SK-N-SH treated with all-trans-retinoic acid at 6 μM for 48 hours (cell line): ENCODE measurements at regions not wholly inside any gene's neighbourhood (a gene's known extent, or its start where the extent isn't known, plus 50 kb on each side); places are given as distances from the start of the nearest gene placed in this dataset.

ENCODE experiments used
- ATAC-seq: fragments of 200-7000 bp; cut with Tn5 transposase; 3 replicates; pipeline ENCODE4 v1.9.1; 2020; ENCODE audit warnings: mild to moderate bottlenecking, moderate library complexity
- ARNTL ChIP-seq: fragments of 450-650 bp; formaldehyde crosslinking; IDR thresholded peaks from 2 replicates; pipeline ENCODE4 v1.5.0; 2020; ENCODE audit warnings: low read depth, mild to moderate bottlenecking, moderate library complexity, borderline replicate concordance
- BACH2 ChIP-seq: fragments of 250-450 bp; sonication (Bioruptor Pico); IDR thresholded peaks from 2 replicates; pipeline ENCODE4 v1.9.0; 2021; ENCODE audit warnings: mild to moderate bottlenecking, borderline replicate concordance
- CREB5 ChIP-seq: fragments of 250-450 bp; sonication (Bioruptor Pico); IDR thresholded peaks from 2 replicates; pipeline ENCODE4 v1.5.1; 2020; ENCODE audit warnings: low read depth, mild to moderate bottlenecking, moderate library complexity
- CSDC2 ChIP-seq: fragments of 250-450 bp; sonication (Bioruptor Pico); IDR thresholded peaks from 2 replicates; pipeline ENCODE4 v1.5.0; 2020; ENCODE audit warnings: mild to moderate bottlenecking, moderate library complexity
- CSRNP3 ChIP-seq: fragments of 250-450 bp; sonication (Bioruptor Pico); IDR thresholded peaks from 2 replicates; pipeline ENCODE4 v1.5.1; 2021; ENCODE audit warnings: mild to moderate bottlenecking, moderate library complexity
- ESRRG ChIP-seq: fragments of 250-450 bp; sonication (Bioruptor Pico); IDR thresholded peaks from 2 replicates; pipeline ENCODE4 v1.6.1; 2021; ENCODE audit warnings: mild to moderate bottlenecking
- GLIS3 ChIP-seq: fragments of 250-450 bp; sonication (Bioruptor Pico); IDR thresholded peaks from 2 replicates; pipeline ENCODE4 v1.5.0; 2020; ENCODE audit warnings: mild to moderate bottlenecking, moderate library complexity
- ISL1 ChIP-seq: fragments of 250-450 bp; sonication (Bioruptor Pico); IDR thresholded peaks from 2 replicates; pipeline ENCODE4 v2.1.2; 2022; ENCODE audit warnings: mild to moderate bottlenecking, moderate library complexity
- OSR1 ChIP-seq: fragments of 250-450 bp; sonication (Bioruptor Pico); IDR thresholded peaks from 2 replicates; pipeline ENCODE4 v1.8.0; 2022; ENCODE audit warnings: moderate library complexity, mild to moderate bottlenecking, inconsistent platforms
- PPARA ChIP-seq: fragments of 250-450 bp; sonication (Bioruptor Pico); IDR thresholded peaks from 2 replicates; pipeline ENCODE4 v1.5.0; 2020; ENCODE audit warnings: mild to moderate bottlenecking, borderline replicate concordance
- RARB ChIP-seq: fragments of 250-450 bp; sonication (Bioruptor Pico); IDR thresholded peaks from 2 replicates; pipeline ENCODE4 v1.8.0; 2021; ENCODE audit warnings: mild to moderate bottlenecking, moderate library complexity
- SNAI2 ChIP-seq: fragments of 250-450 bp; sonication (Bioruptor Pico); IDR thresholded peaks from 2 replicates; pipeline ENCODE4 v1.5.0; 2020; ENCODE audit warnings: mild to moderate bottlenecking, moderate library complexity
- TCF4 ChIP-seq: fragments of 250-450 bp; sonication (Bioruptor Pico); IDR thresholded peaks from 2 replicates; pipeline ENCODE4 v1.8.0; 2021; ENCODE audit warnings: mild to moderate bottlenecking, moderate library complexity, borderline replicate concordance
- TOX ChIP-seq: fragments of 250-450 bp; sonication (Bioruptor Pico); IDR thresholded peaks from 2 replicates; pipeline ENCODE4 v1.8.0; 2021; ENCODE audit warnings: mild to moderate bottlenecking, moderate library complexity, borderline replicate concordance
- ZC3H10 ChIP-seq: fragments of 250-450 bp; sonication (Bioruptor Pico); IDR thresholded peaks from 2 replicates; pipeline ENCODE4 v1.5.1; 2021; ENCODE audit warnings: mild to moderate bottlenecking, moderate library complexity
- ZFP3 ChIP-seq: fragments of 250-450 bp; sonication (Bioruptor Pico); IDR thresholded peaks from 2 replicates; pipeline ENCODE4 v1.5.0; 2020; ENCODE audit warnings: mild to moderate bottlenecking, moderate library complexity
- ZFP30 ChIP-seq: fragments of 450-650 bp; formaldehyde crosslinking; IDR thresholded peaks from 2 replicates; pipeline ENCODE4 v1.5.0; 2022; ENCODE audit warnings: mild to moderate bottlenecking, moderate library complexity
- ZNF565 ChIP-seq: fragments of 450-650 bp; formaldehyde crosslinking; conservative IDR thresholded peaks from 2 replicates; pipeline ENCODE4 v1.5.0; 2020; ENCODE audit warnings: low read depth, mild to moderate bottlenecking, moderate library complexity
- ZNF70 ChIP-seq: fragments of 450-650 bp; formaldehyde crosslinking; IDR thresholded peaks from 2 replicates; pipeline ENCODE4 v1.5.0; 2020; ENCODE audit warnings: mild to moderate bottlenecking, moderate library complexity
- ZNF8 ChIP-seq: fragments of 450-650 bp; formaldehyde crosslinking; IDR thresholded peaks from 2 replicates; pipeline ENCODE4 v1.5.0; 2020; ENCODE audit warnings: mild to moderate bottlenecking, moderate library complexity
- TF ChIP-seq, protein P1 (sequence below): fragments of 250-450 bp; sonication (Bioruptor Pico); IDR thresholded peaks from 2 replicates; pipeline ENCODE4 v1.8.0; 2021; ENCODE audit warnings: low read depth, mild to moderate bottlenecking, moderate library complexity, borderline replicate concordance
- TF ChIP-seq, protein P2 (sequence below): fragments of 250-450 bp; sonication (Bioruptor Pico); IDR thresholded peaks from 2 replicates; pipeline ENCODE4 v1.5.0; 2020; ENCODE audit warnings: mild to moderate bottlenecking, moderate library complexity
- TF ChIP-seq, protein P3 (sequence below): fragments of 250-450 bp; sonication (Bioruptor Pico); IDR thresholded peaks from 2 replicates; pipeline ENCODE4 v1.8.0; 2020; ENCODE audit warnings: mild to moderate bottlenecking, moderate library complexity, borderline replicate concordance

GRCh38 chr3:59308684-59309083 is 258.9 kb upstream of the CFAP20DC start (continued):
- no peak for TF ChIP-seq SNAI2 (CRISPR knock-in tag)
- no peak for TF ChIP-seq PPARA (CRISPR knock-in tag)
- no peak for TF ChIP-seq ZFP3 (CRISPR knock-in tag)

- no peak for ATAC-seq
- TF ChIP-seq ZNF565 (CRISPR knock-in tag): no peak
- TF ChIP-seq ZNF8 (CRISPR knock-in tag): no peak
- TF ChIP-seq TCF4 (CRISPR knock-in tag): no peak
- no peak for TF ChIP-seq ZNF70 (CRISPR knock-in tag)
- TF ChIP-seq GLIS3 (CRISPR knock-in tag): no peak
- no peak for TF ChIP-seq CSDC2 (CRISPR knock-in tag)
- no peak for TF ChIP-seq SNAI2 (CRISPR knock-in tag)
- no peak for TF ChIP-seq ZFP3 (CRISPR knock-in tag)
- no peak for TF ChIP-seq RARB
- TF ChIP-seq ZFP30 (CRISPR knock-in tag): no peak
- TF ChIP-seq TOX: no peak
- no peak for TF ChIP-seq ARNTL (CRISPR knock-in tag)
- no peak for TF ChIP-seq PPARA (CRISPR knock-in tag)
- no peak for TF ChIP-seq ISL1
- TF ChIP-seq, protein P1, sequence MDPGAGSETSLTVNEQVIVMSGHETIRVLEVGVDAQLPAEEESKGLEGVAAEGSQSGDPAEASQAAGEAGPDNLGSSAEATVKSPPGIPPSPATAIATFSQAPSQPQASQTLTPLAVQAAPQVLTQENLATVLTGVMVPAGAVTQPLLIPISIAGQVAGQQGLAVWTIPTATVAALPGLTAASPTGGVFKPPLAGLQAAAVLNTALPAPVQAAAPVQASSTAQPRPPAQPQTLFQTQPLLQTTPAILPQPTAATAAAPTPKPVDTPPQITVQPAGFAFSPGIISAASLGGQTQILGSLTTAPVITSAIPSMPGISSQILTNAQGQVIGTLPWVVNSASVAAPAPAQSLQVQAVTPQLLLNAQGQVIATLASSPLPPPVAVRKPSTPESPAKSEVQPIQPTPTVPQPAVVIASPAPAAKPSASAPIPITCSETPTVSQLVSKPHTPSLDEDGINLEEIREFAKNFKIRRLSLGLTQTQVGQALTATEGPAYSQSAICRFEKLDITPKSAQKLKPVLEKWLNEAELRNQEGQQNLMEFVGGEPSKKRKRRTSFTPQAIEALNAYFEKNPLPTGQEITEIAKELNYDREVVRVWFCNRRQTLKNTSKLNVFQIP: no peak
- no peak for TF ChIP-seq CSRNP3
- TF ChIP-seq CREB5 (CRISPR knock-in tag): no peak
- TF ChIP-seq ESRRG (CRISPR knock-in tag): no peak
- no peak for TF ChIP-seq ZC3H10 (CRISPR knock-in tag)
- TF ChIP-seq, protein P2, sequence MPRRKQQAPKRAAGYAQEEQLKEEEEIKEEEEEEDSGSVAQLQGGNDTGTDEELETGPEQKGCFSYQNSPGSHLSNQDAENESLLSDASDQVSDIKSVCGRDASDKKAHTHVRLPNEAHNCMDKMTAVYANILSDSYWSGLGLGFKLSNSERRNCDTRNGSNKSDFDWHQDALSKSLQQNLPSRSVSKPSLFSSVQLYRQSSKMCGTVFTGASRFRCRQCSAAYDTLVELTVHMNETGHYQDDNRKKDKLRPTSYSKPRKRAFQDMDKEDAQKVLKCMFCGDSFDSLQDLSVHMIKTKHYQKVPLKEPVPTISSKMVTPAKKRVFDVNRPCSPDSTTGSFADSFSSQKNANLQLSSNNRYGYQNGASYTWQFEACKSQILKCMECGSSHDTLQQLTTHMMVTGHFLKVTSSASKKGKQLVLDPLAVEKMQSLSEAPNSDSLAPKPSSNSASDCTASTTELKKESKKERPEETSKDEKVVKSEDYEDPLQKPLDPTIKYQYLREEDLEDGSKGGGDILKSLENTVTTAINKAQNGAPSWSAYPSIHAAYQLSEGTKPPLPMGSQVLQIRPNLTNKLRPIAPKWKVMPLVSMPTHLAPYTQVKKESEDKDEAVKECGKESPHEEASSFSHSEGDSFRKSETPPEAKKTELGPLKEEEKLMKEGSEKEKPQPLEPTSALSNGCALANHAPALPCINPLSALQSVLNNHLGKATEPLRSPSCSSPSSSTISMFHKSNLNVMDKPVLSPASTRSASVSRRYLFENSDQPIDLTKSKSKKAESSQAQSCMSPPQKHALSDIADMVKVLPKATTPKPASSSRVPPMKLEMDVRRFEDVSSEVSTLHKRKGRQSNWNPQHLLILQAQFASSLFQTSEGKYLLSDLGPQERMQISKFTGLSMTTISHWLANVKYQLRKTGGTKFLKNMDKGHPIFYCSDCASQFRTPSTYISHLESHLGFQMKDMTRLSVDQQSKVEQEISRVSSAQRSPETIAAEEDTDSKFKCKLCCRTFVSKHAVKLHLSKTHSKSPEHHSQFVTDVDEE (CRISPR knock-in tag): no peak
These were observed 258.2 kb upstream of the CFAP20DC start for GRCh38 chr3:59308001-59308400.

- no peak for ATAC-seq
- TF ChIP-seq, protein P3, sequence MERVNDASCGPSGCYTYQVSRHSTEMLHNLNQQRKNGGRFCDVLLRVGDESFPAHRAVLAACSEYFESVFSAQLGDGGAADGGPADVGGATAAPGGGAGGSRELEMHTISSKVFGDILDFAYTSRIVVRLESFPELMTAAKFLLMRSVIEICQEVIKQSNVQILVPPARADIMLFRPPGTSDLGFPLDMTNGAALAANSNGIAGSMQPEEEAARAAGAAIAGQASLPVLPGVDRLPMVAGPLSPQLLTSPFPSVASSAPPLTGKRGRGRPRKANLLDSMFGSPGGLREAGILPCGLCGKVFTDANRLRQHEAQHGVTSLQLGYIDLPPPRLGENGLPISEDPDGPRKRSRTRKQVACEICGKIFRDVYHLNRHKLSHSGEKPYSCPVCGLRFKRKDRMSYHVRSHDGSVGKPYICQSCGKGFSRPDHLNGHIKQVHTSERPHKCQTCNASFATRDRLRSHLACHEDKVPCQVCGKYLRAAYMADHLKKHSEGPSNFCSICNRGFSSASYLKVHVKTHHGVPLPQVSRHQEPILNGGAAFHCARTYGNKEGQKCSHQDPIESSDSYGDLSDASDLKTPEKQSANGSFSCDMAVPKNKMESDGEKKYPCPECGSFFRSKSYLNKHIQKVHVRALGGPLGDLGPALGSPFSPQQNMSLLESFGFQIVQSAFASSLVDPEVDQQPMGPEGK (CRISPR knock-in tag): no peak
- TF ChIP-seq ISL1 (no peak), ZNF8 (CRISPR knock-in tag) (no peak), ZFP30 (CRISPR knock-in tag) (no peak), CSRNP3 (no peak), BACH2 (CRISPR knock-in tag) (no peak), ARNTL (CRISPR knock-in tag) (no peak), OSR1 (CRISPR knock-in tag) (no peak), TCF4 (CRISPR knock-in tag) (no peak), ZFP3 (CRISPR knock-in tag) (no peak), ZC3H10 (CRISPR knock-in tag) (no peak), ESRRG (CRISPR knock-in tag) (no peak), ZNF70 (CRISPR knock-in tag) (no peak), CSDC2 (CRISPR knock-in tag) (no peak), GLIS3 (CRISPR knock-in tag) (no peak), PPARA (CRISPR knock-in tag) (no peak)
- TF ChIP-seq, protein P1: no peak
These were observed 256.6 kb upstream of the CFAP20DC start for GRCh38 chr3:59306436-59306835.
